Activated CD4-positive, alpha-beta T cell treated with anti-CD3 and anti-CD28 coated beads, Interleukin-2, amount 10 ng/mL, durations not matched to agents 7 days and 5 days (primary cell): ENCODE measurements at regions not wholly inside any gene's neighbourhood (a gene's known extent, or its start where the extent isn't known, plus 50 kb on each side); places are given as distances from the start of the nearest gene placed in this dataset.
A peak's percentile ranks its signal among the peaks of the same experiment; 100 is the strongest.

Source experiments
- CTCF ChIA-PET: fragments of 350-600 bp; sonication (Branson Sonifier 250); formaldehyde crosslinking; loops from one replicate; lab custom pipeline; 2021; ENCODE audit warnings: antibody characterized with exemption; lab: Charles Lee
- POLR2A ChIA-PET: fragments of 350-600 bp; sonication (Branson Sonifier 250); formaldehyde crosslinking; loops from one replicate; lab custom pipeline; 2021; ENCODE audit warnings: antibody characterized with exemption; lab: Charles Lee
- DNase-seq: peaks from one replicate; pipeline ENCODE4 v3.0.0-alpha.2; 2020
- H3K27ac Mint-ChIP-seq: one replicate; pipeline ENCODE4 v1.8.0; 2021; ENCODE audit warnings: mild to moderate bottlenecking, moderate library complexity, mixed read lengths
- H3K27me3 Mint-ChIP-seq: one replicate; pipeline ENCODE4 v1.8.0; 2021; ENCODE audit warnings: mixed read lengths
- H3K36me3 Mint-ChIP-seq: one replicate; pipeline ENCODE4 v1.8.0; 2021; ENCODE audit warnings: low read depth, mixed read lengths
- H3K4me1 Mint-ChIP-seq: one replicate; pipeline ENCODE4 v1.8.0; 2021; ENCODE audit warnings: mixed read lengths
- H3K4me3 Mint-ChIP-seq: one replicate; pipeline ENCODE4 v1.8.0; 2021; ENCODE audit warnings: mild to moderate bottlenecking, moderate library complexity, mixed read lengths
- H3K9me3 Mint-ChIP-seq: one replicate; pipeline ENCODE4 v1.8.0; 2021; ENCODE audit warnings: mixed read lengths

GRCh38 chr19:28424077-28424476 lies 788.9 kb downstream of the UQCRFS1 start:
- ChIA-PET CTCF (no interaction called here), POLR2A (no interaction called here)
- H3K27me3 Mint-ChIP-seq, result no peaks in the 10 kb centered on the region
- H3K4me3 Mint-ChIP-seq, result no peak overlapping the region
- H3K4me1 Mint-ChIP-seq, result peaks cover 21% of the 10 kb centered on the region
- H3K36me3 Mint-ChIP-seq, result no peaks in the 10 kb centered on the region
- no peaks in the 10 kb centered on the region for H3K9me3 Mint-ChIP-seq
- no peak for DNase-seq
- no peak overlapping the region for H3K27ac Mint-ChIP-seq

DNA sequence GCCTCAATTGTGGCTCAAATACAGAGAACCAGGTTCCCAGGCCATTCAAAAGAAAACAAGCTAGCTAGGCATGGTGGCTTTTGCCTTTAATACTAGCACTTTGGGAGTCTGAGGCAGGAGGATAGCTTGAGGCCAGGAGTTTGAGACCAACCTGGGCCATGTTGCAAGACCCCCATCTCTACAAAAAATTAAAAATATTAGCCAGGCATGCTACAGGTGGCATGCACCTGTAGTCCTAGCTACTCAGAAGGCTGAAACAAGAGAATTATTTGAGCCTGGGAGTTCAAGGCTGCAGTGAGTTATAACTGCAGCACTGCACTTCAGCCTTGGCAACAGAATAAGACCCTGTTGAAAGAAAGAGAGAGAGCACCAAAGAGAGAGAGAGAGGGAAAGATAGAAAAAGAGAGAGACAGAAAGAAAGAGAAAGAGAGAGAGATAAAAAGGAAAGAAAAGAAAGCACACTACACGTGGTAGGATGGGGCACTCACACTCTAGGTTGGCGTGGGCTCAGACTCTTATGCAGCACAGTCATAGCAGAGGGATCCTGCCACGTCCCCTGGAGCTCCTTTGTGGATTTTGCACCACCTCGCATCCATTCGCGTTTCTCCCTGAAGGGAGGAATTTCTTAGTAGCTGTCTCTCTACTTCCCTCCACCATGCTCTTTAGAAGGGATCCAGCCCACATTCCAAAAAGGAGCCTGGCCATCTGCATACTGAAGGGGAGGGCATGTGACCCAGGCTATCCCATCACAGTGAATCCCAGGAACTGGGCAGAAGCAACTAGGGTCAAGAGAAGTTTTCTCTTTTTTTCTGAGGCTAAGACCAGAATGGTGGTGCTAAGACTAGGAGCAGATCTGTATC lies 789.9 kb downstream of the UQCRFS1 start:
- CTCF ChIA-PET, result no interaction called here
- Mint-ChIP-seq H3K27me3 (no peaks in the 10 kb centered on the region), H3K27ac (no peak overlapping the region), H3K36me3 (no peaks in the 10 kb centered on the region), H3K9me3 (no peaks in the 10 kb centered on the region), H3K4me1 (peaks cover 21% of the 10 kb centered on the region), H3K4me3 (no peak overlapping the region)
- POLR2A ChIA-PET, result no interaction called here
- no peak for DNase-seq

- Mint-ChIP-seq H3K4me3 (no peak overlapping the region), H3K4me1 (peaks cover 18% of the 10 kb centered on the region), H3K9me3 (no peaks in the 10 kb centered on the region), H3K27ac (no peak overlapping the region), H3K27me3 (peaks cover under 1% of the 10 kb centered on the region), H3K36me3 (no peaks in the 10 kb centered on the region)
- POLR2A ChIA-PET, result no interaction called here
- no peak for DNase-seq
- CTCF ChIA-PET, result no interaction called here
Observed at GRCh38 chr19:28422046-28422445, 790.9 kb downstream of the UQCRFS1 start.

GRCh38 chr19:28420811-28421550 lies 792.0 kb downstream of the UQCRFS1 start:
- DNase-seq, result no peak
- no peaks in the 10 kb centered on the region for H3K36me3 Mint-ChIP-seq

GRCh38 chr19:28419312-28419711 lies 793.6 kb downstream of the UQCRFS1 start:
- Mint-ChIP-seq H3K27me3 (peaks cover 4% of the 10 kb centered on the region), H3K4me3 (no peak overlapping the region), H3K4me1 (peaks cover 9% of the 10 kb centered on the region), H3K36me3 (no peaks in the 10 kb centered on the region), H3K9me3 (peaks cover 4% of the 10 kb centered on the region), H3K27ac (no peak overlapping the region)
- no peak for DNase-seq
- ChIA-PET POLR2A (interaction anchor here (0.7 kb wide), 1 partner anchor 19 kb away, joined by 5 read pairs; no protein-coding TSS in a partner anchor), CTCF (no interaction called here)

More at GRCh38 chr19:28420811-28421550, 792.0 kb downstream of the UQCRFS1 start:
- POLR2A ChIA-PET, result no interaction called here
- peaks cover 18% of the 10 kb centered on the region for H3K4me1 Mint-ChIP-seq
- peaks cover 3% of the 10 kb centered on the region for H3K9me3 Mint-ChIP-seq
- peak overlapping the region; percentile 13 for H3K27ac Mint-ChIP-seq
- peaks cover 4% of the 10 kb centered on the region for H3K27me3 Mint-ChIP-seq
- no peak overlapping the region for H3K4me3 Mint-ChIP-seq
- CTCF ChIA-PET, result no interaction called here

DNA sequence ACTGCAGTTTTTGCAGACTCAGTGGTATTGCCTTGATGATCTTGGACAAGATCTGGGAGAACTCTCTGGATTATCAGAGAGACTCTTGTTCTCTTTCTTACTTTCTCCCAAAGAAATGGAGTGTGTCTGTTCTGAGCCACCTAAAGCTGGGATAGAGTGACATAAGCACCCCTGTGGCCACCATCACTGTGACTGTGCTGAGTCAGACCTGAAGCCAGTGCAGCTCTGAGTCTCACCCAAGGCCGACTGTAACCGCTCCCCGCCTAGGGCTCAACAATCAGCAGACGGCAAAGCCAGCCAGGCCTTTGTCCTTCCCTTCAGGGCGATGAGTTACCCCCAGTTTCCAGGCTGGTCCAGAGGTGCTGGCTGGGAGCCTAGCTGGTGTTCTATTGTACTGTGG lies 795.6 kb downstream of the UQCRFS1 start:
- peaks cover 9% of the 10 kb centered on the region for H3K4me1 Mint-ChIP-seq
- H3K36me3 Mint-ChIP-seq, result no peaks in the 10 kb centered on the region
- no peak overlapping the region for H3K4me3 Mint-ChIP-seq
- no peak overlapping the region for H3K27ac Mint-ChIP-seq
- ChIA-PET POLR2A (no interaction called here), CTCF (no interaction called here)
- peaks cover 4% of the 10 kb centered on the region for H3K27me3 Mint-ChIP-seq
- DNase-seq, result no peak
- peaks cover 4% of the 10 kb centered on the region for H3K9me3 Mint-ChIP-seq

DNA sequence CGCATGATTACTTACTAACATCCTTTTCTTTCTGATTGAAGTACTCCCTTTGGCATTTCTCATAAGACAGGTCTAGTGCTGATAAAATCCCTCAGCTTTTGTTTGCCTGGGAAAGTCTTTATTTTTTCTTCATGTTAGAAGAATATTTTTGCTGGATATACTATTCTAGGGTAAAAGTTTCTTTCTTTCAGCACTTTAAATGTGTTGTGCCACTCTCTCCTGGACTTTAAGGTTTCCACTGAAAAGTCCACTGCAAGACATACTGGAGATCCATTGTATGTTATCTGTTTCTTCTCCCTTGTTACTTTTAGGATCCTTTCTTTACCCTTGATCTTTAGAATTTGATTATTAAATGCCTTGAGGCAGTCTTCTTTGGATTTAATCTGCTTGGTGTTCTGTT lies 796.7 kb downstream of the UQCRFS1 start:
- Mint-ChIP-seq H3K4me1 (peaks cover 4% of the 10 kb centered on the region), H3K27me3 (peaks cover 4% of the 10 kb centered on the region), H3K4me3 (no peak overlapping the region), H3K9me3 (peaks cover 4% of the 10 kb centered on the region), H3K27ac (no peak overlapping the region), H3K36me3 (no peaks in the 10 kb centered on the region)
- DNase-seq, result no peak
- ChIA-PET CTCF (no interaction called here), POLR2A (no interaction called here)

- H3K27me3 Mint-ChIP-seq, result peaks cover 4% of the 10 kb centered on the region
Observed at GRCh38 chr19:28414748-28415147, 798.2 kb downstream of the UQCRFS1 start.

DNA sequence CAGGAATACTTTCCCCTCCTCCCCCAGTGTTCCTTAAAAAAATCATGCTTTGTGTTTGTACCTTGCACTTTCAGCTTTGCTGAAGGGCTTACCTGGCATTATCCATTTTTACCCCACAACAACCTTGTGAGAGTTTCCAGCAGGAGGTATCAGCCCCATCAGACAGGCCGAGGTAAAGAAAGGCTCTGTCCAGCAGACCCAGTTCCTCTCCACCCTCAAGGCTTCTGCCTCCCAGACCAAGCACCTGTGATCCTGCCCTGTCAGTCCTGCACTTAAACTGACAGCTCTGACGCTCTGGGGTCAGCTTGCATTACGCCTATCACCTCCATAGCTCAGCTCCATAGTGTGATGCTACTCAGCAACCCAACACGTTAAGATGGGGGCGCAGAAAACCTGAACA lies 803.1 kb downstream of the UQCRFS1 start:
- ChIA-PET POLR2A (no interaction called here), CTCF (no interaction called here)
- Mint-ChIP-seq H3K27me3 (no peaks in the 10 kb centered on the region), H3K27ac (no peak overlapping the region), H3K4me3 (no peak overlapping the region), H3K36me3 (no peaks in the 10 kb centered on the region), H3K9me3 (no peaks in the 10 kb centered on the region), H3K4me1 (peaks cover 21% of the 10 kb centered on the region)
- no peak for DNase-seq

More at GRCh38 chr19:28414748-28415147, 798.2 kb downstream of the UQCRFS1 start:
- H3K36me3 Mint-ChIP-seq, result no peaks in the 10 kb centered on the region
- no peak for DNase-seq
- CTCF ChIA-PET, result interaction anchor here (0.6 kb wide), 1 partner anchor 37 kb away, joined by 3 read pairs; no protein-coding TSS in a partner anchor
- H3K9me3 Mint-ChIP-seq, result peaks cover 4% of the 10 kb centered on the region
- no peak overlapping the region for H3K27ac Mint-ChIP-seq
- POLR2A ChIA-PET, result no interaction called here
- H3K4me1 Mint-ChIP-seq, result no peaks in the 10 kb centered on the region
- H3K4me3 Mint-ChIP-seq, result no peak overlapping the region

DNA sequence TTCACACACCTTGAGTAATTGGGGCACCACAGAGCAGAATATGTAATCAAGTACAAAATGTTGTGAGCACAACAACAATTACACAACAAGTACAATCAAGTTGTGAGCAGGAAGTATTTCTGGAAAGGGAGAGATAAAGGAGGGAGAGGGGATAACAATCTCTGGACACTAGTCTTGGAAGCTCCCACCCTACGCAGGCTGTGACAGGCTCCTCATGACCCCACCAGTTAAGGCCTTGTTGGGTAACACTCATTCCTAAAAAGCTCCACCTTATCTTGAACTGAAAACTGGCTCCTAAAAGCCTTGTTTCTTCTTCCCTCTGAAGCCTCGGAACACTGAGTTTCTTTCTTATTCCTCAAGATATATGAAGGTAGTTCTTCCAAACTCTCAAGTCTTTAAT lies 806.0 kb downstream of the UQCRFS1 start:
- DNase-seq, result no peak
- Mint-ChIP-seq H3K27ac (no peak overlapping the region), H3K36me3 (no peaks in the 10 kb centered on the region), H3K4me3 (no peak overlapping the region), H3K4me1 (peaks cover 29% of the 10 kb centered on the region), H3K27me3 (no peaks in the 10 kb centered on the region), H3K9me3 (peaks cover 6% of the 10 kb centered on the region)
- ChIA-PET POLR2A (no interaction called here), CTCF (no interaction called here)

DNA sequence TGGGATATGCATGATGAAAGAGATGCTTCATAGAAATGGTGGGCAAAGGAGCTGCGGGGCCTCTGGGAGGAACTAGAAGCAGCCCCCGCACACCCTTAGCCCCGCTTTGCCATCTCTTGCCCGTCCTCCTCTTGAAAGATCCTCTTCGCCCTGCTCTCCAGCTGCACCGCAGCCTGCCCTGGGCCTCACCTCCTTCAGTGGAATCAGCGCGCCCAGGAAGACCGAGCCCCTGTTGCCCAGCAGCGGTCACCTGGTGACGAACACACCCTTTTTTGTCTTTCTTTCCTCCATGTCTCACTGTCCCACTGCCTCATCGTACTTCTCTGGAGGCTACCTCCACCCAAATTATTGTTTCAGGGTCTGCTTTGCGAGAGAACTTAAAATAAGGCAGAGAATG lies 807.6 kb downstream of the UQCRFS1 start:
- Mint-ChIP-seq H3K27ac (no peak overlapping the region), H3K36me3 (no peaks in the 10 kb centered on the region)
- POLR2A ChIA-PET, result no interaction called here

GRCh38 chr19:28404472-28404871 lies 808.5 kb downstream of the UQCRFS1 start:
- no peak for DNase-seq
- Mint-ChIP-seq H3K36me3 (no peaks in the 10 kb centered on the region), H3K27me3 (no peaks in the 10 kb centered on the region), H3K4me1 (peaks cover 39% of the 10 kb centered on the region), H3K27ac (no peak overlapping the region), H3K4me3 (no peak overlapping the region), H3K9me3 (peaks cover 11% of the 10 kb centered on the region)
- CTCF ChIA-PET, result no interaction called here
- POLR2A ChIA-PET, result no interaction called here

More for the DNA sequence above, 807.6 kb downstream of the UQCRFS1 start:
- CTCF ChIA-PET, result no interaction called here
- no peaks in the 10 kb centered on the region for H3K27me3 Mint-ChIP-seq
- H3K4me3 Mint-ChIP-seq, result no peak overlapping the region
- DNase-seq, result no peak
- H3K4me1 Mint-ChIP-seq, result peaks cover 39% of the 10 kb centered on the region
- peaks cover 7% of the 10 kb centered on the region for H3K9me3 Mint-ChIP-seq

DNA sequence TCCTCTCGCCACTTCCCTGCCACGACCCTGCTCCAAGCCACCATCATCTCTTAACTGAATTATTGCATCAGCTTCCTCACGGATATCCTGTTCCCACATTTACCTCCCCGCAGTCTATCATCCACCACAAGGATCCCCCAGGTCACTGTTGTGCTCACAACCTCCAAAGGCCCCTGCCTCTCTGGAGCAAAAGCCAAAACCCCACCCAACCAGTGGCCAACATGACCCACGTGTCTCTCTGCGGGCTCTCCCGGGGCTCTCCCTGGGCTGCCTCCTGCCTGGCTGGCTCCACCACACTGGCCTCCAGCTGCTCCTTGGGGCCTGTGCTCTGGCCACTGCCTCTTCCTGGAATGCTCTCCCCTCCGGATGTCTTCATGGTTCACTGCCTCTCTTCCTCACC lies 809.3 kb downstream of the UQCRFS1 start:
- Mint-ChIP-seq H3K27ac (no peak overlapping the region), H3K9me3 (peaks cover 13% of the 10 kb centered on the region), H3K36me3 (no peaks in the 10 kb centered on the region), H3K4me1 (peaks cover 36% of the 10 kb centered on the region), H3K27me3 (no peaks in the 10 kb centered on the region), H3K4me3 (no peak overlapping the region)
- ChIA-PET POLR2A (no interaction called here), CTCF (no interaction called here)
- no peak for DNase-seq
